SK-N-SH (cell line): ENCODE measurements at regions not wholly inside any gene's neighbourhood (a gene's known extent, or its start where the extent isn't known, plus 50 kb on each side); places are given as distances from the start of the nearest gene placed in this dataset.

Source experiments
- CTCF ChIP-seq: fragments of 200-600 bp; sonication (generic); IDR thresholded peaks from 2 replicates; pipeline ENCODE4 v1.6.1; 2017; ENCODE audit warnings: antibody characterized with exemption, mild to moderate bottlenecking, moderate library complexity
- EZH2phosphoT487 ChIP-seq: fragments of 200-600 bp; sonication (generic); IDR thresholded peaks from 2 replicates; pipeline ENCODE4 v1.6.1; 2017; ENCODE audit warnings: low read depth, mixed run types, mild to moderate bottlenecking, antibody characterized with exemption, moderate library complexity, borderline replicate concordance
- JUND ChIP-seq: IDR thresholded peaks from 2 replicates; pipeline ENCODE4 v1.4.0; 2012
- MAX ChIP-seq: IDR thresholded peaks from 2 replicates; pipeline ENCODE4 v1.4.0; 2012; ENCODE audit warnings: low read depth
- MXI1 ChIP-seq: IDR thresholded peaks from 2 replicates; pipeline ENCODE4 v1.6.1; 2012; ENCODE audit warnings: mild to moderate bottlenecking, low read depth, low read length, improper control_type of control experiment
- PBX3 ChIP-seq: IDR thresholded peaks from 2 replicates; pipeline ENCODE4; 2012
- RCOR1 ChIP-seq: fragments of 150-350 bp; IDR thresholded peaks from 2 replicates; pipeline ENCODE4 v1.6.1; 2017; ENCODE audit warnings: antibody characterized with exemption, low read length
- RXRA ChIP-seq: IDR thresholded peaks from 2 replicates; pipeline ENCODE4 v1.4.0; 2012; ENCODE audit warnings: low read depth, mild to moderate bottlenecking, borderline replicate concordance
- SMC3 ChIP-seq: IDR thresholded peaks from 2 replicates; pipeline ENCODE4 v1.6.1; 2012; ENCODE audit warnings: low read depth, low read length, improper control_type of control experiment
- TAF1 ChIP-seq: IDR thresholded peaks from 2 replicates; pipeline ENCODE4 v1.6.1; 2012; ENCODE audit warnings: low read depth, mild to moderate bottlenecking, low read length, moderate library complexity, borderline replicate concordance
- YY1 ChIP-seq: IDR thresholded peaks from 2 replicates; pipeline ENCODE4 v1.4.0; 2012; ENCODE audit warnings: low read depth, mild to moderate bottlenecking
- ZBTB33 ChIP-seq: IDR thresholded peaks from 2 replicates; pipeline ENCODE4 v1.4.0; 2012; ENCODE audit warnings: low read depth, borderline replicate concordance

GRCh38 chr4:162911349-162911748 lies 255.3 kb downstream of the NAF1 start:
- TF ChIP-seq MAX: no peak
- no peak for TF ChIP-seq YY1
- TF ChIP-seq CTCF: no peak
- TF ChIP-seq RCOR1: no peak
- TF ChIP-seq EZH2phosphoT487: no peak
- TF ChIP-seq JUND: no peak
- no peak for TF ChIP-seq SMC3
- TF ChIP-seq TAF1: no peak
- no peak for TF ChIP-seq ZBTB33
- TF ChIP-seq PBX3: no peak
- TF ChIP-seq MXI1: no peak
- no peak for TF ChIP-seq RXRA
